GM19035 (cell line): ENCODE measurements at regions not wholly inside any gene's neighbourhood (a gene's known extent, or its start where the extent isn't known, plus 50 kb on each side); places are given as distances from the start of the nearest gene placed in this dataset.
"Not testable (repeated sequence)": the region's sequence is repeated elsewhere in the genome, so short reads cannot be mapped to it uniquely, and the experiment has no call there.

ENCODE experiments used
- ATAC-seq: cut with Tn5 transposase; IDR thresholded peaks from one replicate; pipeline ENCODE4 v1.9.1; 2021; ENCODE audit not compliant: unreplicated experiment

- no peak for ATAC-seq
Measured at GRCh38 chrX:13518126-13518525, 51.3 kb upstream of the EGFL6 start.

GRCh38 chrX:13515211-13515930 lies 54.0 kb upstream of the EGFL6 start:
- no peak for ATAC-seq

GRCh38 chrX:13511944-13512330 lies 57.5 kb upstream of the EGFL6 start:
- no peak for ATAC-seq

- ATAC-seq: no peak
Measured at GRCh38 chrX:13511241-13511943, 58.0 kb upstream of the EGFL6 start.

GRCh38 chrX:13507893-13508292 lies 61.5 kb upstream of the EGFL6 start:
- ATAC-seq: no peak

- ATAC-seq: no peak
Measured at GRCh38 chrX:13506574-13506973, 62.8 kb upstream of the EGFL6 start.

- ATAC-seq: no peak
Measured at GRCh38 chrX:13502590-13502989, 66.8 kb upstream of the EGFL6 start.

GRCh38 chrX:13499736-13500135 lies 69.7 kb upstream of the EGFL6 start:
- ATAC-seq: no peak

- no peak for ATAC-seq
Measured at GRCh38 chrX:13498238-13498637, 71.2 kb upstream of the EGFL6 start.

- ATAC-seq: no peak
Measured at GRCh38 chrX:13495232-13495631, 74.2 kb upstream of the EGFL6 start.

- no peak for ATAC-seq
Measured at GRCh38 chrX:13494562-13494961, 74.8 kb upstream of the EGFL6 start.

GRCh38 chrX:13493659-13494058 lies 75.7 kb upstream of the EGFL6 start:
- no peak for ATAC-seq

- no peak for ATAC-seq
Measured at GRCh38 chrX:13492286-13492685, 77.1 kb upstream of the EGFL6 start.

GRCh38 chrX:13491061-13491460 lies 78.3 kb upstream of the EGFL6 start:
- no peak for ATAC-seq

GRCh38 chrX:13489454-13489853 lies 79.9 kb upstream of the EGFL6 start:
- no peak for ATAC-seq

GRCh38 chrX:13487731-13488505 lies 81.5 kb upstream of the EGFL6 start:
- no peak for ATAC-seq

- no peak for ATAC-seq
Measured at GRCh38 chrX:13485167-13485566, 84.2 kb upstream of the EGFL6 start.

- ATAC-seq: no peak
Measured at GRCh38 chrX:13483773-13484172, 85.6 kb upstream of the EGFL6 start.

GRCh38 chrX:13482746-13483541 lies 86.5 kb upstream of the EGFL6 start:
- ATAC-seq: no peak

- ATAC-seq: not testable (repeated sequence)
Measured at GRCh38 chrX:13480780-13481179, 88.6 kb upstream of the EGFL6 start.

GRCh38 chrX:13479452-13479813 lies 90.0 kb upstream of the EGFL6 start:
- ATAC-seq: no peak
